Fibroblast of lung (primary cell): ENCODE measurements at regions not wholly inside any gene's neighbourhood (a gene's known extent, or its start where the extent isn't known, plus 50 kb on each side); places are given as distances from the start of the nearest gene placed in this dataset.

Source experiments
- CTCF ChIP-seq, 2 donors: IDR thresholded peaks in 1 of 2; conservative IDR thresholded peaks in 1 of 2; 1 replicate in 1 of 2; 2 replicates in 1 of 2; pipeline ENCODE4 v1.5.1; 2011 to 2012; ENCODE audit warnings: low read length in 2 of 2, control low read depth in 1 of 2, inconsistent platforms in 1 of 2, low read depth in 1 of 2, mild to moderate bottlenecking in 1 of 2
- EZH2 ChIP-seq: IDR thresholded peaks from 2 replicates; pipeline ENCODE4 v1.5.1; 2012; ENCODE audit warnings: low read length, control low read depth, mild to moderate bottlenecking; ENCODE audit errors: missing control alignments

- TF ChIP-seq CTCF (conservative IDR thresholded peaks at IDR 0.05 in 1 of 2, IDR thresholded peaks at IDR 0.05 in 1 of 2; ENCODE audit: low read depth in 1 of 2, low read length in 2 of 2) (no peak), EZH2 (no peak)
These were observed 99.4 kb downstream of the IRF8 start for GRCh38 chr16:85998171-85998867.
